VCaP (cell line): ENCODE measurements at regions not wholly inside any gene's neighbourhood (a gene's known extent, or its start where the extent isn't known, plus 50 kb on each side); places are given as distances from the start of the nearest gene placed in this dataset.

Source experiments
- H3K27ac ChIP-seq: fragments of 450-650 bp; 2 replicates; pipeline ENCODE4 v1.5.1; 2017
- CTCF ChIP-seq: fragments of 450-650 bp; conservative IDR thresholded peaks from 2 replicates; pipeline ENCODE4 v1.5.1; 2017; ENCODE audit warnings: mild to moderate bottlenecking, moderate library complexity

GRCh38 chr2:64329848-64330247, 124.1 kb upstream of the LGALSL start:
- H3K27ac ChIP-seq: no peak overlapping the region
- no peak for TF ChIP-seq CTCF

- peak; percentile 86 for TF ChIP-seq CTCF
- H3K27ac ChIP-seq: peak overlapping the region; percentile 62
Observed at GRCh38 chr2:64330281-64331113, 123.5 kb upstream of the LGALSL start.

GRCh38 chr2:64331114-64331645, 122.8 kb upstream of the LGALSL start:
- peak overlapping the region; percentile 62 for H3K27ac ChIP-seq

GRCh38 chr2:64331849-64332699, 121.9 kb upstream of the LGALSL start:
- H3K27ac ChIP-seq: peak overlapping the region; percentile 62
- TF ChIP-seq CTCF: no peak

More at GRCh38 chr2:64331114-64331645, 122.8 kb upstream of the LGALSL start:
- TF ChIP-seq CTCF: peak; percentile 51

DNA sequence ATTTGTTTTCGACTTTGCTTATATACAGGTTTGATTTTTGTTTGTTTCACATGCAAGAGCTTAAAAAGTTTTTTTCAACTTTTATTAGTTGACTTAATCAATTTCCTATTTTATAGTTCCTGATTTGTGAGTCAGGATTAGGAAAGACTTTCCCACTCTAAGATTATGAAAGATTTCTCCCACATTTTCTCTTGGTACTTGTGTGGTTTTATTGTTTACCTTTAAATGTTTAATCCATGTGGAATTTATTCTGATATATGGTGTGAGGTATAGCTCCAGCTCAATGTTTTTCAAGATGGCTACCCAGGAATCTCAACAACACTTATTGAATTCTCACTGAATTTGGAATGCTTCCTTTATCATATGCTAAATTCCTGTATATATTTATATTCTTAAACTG, 117.8 kb upstream of the LGALSL start:
- no peak overlapping the region for H3K27ac ChIP-seq
- TF ChIP-seq CTCF: no peak

GRCh38 chr2:64337314-64337713, 116.6 kb upstream of the LGALSL start:
- no peak for TF ChIP-seq CTCF
- H3K27ac ChIP-seq: peak overlapping the region; percentile 56; the same call in 1 of the 2 replicates

DNA sequence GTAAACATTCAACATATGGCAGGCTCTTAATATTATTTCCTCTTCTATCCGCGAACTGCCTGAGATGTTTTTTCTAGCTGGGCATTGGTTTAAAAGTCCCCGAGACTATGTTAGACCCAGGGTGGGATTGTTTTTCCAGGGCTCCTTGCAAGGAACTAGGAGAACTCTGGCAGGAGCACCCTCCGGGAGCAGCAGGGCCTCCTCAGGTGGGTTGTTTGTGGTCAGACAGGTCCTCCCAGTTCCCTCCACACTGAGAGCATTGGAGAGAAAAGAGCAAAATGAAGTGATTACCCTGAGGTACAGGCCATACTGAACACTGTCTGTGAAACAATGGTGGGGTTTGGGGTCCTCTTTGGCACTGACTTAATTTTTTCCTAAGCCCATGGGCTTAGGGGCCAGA, 115.9 kb upstream of the LGALSL start:
- no peak for TF ChIP-seq CTCF
- H3K27ac ChIP-seq: peak overlapping the region; percentile 56; the same call in 1 of the 2 replicates
